ENCODE measurements at regions not wholly inside any gene's neighbourhood (a gene's known extent, or its start where the extent isn't known, plus 50 kb on each side); places are given as distances from the start of the nearest gene placed in this dataset.

DNA sequence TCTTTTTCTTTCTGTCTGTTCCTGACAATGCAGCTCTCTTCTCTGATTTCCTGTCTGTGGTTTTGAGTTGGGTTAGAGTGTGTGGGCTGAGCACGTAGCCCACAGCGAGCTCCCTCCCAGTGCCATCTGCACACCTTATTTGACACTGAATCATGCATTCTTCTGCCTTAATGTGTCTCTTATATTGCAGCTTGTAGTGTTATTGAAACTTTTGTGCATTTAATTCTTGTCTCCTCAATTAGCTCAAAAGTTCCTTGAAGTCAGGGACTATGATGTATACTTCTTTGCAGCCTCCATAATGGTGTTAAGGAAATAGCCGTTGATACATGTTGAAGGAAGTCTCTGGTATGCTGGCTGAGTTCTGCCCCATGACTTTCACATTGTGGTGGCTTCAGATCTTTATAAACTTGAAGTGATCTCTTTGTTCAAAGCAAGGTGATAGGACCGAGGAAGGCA is 576.2 kb upstream of the CLINT1 start:
- no peak for DNase-seq

DNA sequence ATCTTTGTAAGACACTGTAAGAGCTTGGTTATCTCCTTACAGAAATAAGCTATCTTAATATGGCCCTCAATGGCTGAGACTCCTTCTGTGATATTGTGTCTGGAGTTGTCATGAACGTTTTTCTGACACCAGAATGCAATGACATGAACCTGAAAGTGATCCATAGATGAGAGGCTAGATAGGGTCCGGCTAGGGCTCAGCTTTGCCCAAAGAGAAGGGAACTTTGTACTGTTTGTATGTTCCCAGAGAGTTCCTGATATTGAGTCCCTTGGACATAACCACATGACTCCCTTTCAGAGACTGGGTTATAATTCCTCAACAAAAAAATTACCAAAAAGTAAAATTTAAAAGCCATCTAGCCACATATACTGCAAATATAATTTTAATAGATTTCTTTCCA is 575.8 kb upstream of the CLINT1 start:
- DNase-seq: no peak

DNA sequence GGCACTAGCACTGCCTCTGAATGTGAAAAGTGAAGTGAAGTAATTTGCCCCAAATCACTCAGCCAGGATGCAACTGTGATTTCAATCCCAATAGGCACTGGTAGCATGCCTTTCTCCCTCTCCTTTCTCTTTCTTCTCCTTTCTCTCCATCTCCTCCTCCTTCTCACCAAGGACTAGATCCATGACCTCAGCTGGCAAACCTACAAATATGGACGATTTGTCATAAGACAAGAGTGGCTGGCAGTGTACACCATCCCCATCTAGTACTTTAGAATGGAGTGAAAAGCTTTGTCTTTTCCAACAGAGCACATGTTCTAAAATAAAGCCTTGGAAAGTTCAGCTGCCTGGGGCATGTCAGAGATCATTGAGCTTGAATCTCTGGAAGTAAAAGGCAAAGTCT is 574.7 kb upstream of the CLINT1 start:
- DNase-seq: no peak

DNA sequence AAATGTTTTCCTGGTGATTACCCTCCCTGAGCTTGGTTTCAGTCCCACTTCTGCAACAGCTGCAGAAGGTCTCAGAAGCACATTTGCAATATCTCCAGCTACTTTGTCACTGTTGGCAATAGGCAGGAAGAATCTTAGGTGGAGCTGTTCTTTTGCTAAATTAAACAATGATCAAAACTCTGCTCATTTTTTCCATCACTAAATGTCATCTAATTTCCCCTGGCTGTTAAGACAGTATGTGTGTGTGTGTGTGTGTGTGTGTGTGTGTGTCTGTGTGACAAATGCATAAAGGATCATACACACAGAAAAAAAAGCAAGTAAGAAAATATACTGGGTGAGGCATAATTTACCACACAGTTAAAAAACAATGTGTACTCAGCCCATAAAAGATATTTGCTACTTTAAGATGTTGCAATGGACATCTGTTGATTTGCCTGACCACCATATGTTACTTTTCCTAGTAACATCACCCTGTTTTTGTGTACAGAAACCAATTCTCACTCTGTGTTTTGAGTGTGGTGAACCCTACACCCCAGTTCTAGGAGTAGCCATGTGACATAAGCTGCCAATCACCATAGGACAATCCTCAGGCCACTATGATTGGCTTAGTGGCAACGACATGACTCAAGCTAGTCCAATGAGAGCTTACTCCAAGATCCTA is 572.6 kb upstream of the CLINT1 start:
- no peak for DNase-seq

DNA sequence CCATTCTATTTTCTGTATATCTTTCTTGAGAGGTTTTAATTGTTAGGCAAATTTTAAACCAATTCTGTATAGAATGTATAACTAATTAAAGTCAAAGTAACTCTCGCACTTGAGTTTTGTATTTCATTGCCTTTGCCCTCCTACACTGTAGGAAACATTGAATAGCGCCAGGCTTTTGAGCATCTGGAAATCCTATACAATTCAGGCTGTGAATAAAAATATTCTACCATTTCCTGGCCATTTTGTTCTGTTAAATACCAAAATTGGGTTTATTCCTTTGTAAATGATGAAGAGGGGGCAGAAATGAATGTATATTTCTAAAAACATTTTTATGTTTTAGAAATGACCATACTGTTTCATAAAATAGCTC is 571.8 kb upstream of the CLINT1 start:
- DNase-seq: no peak

DNA sequence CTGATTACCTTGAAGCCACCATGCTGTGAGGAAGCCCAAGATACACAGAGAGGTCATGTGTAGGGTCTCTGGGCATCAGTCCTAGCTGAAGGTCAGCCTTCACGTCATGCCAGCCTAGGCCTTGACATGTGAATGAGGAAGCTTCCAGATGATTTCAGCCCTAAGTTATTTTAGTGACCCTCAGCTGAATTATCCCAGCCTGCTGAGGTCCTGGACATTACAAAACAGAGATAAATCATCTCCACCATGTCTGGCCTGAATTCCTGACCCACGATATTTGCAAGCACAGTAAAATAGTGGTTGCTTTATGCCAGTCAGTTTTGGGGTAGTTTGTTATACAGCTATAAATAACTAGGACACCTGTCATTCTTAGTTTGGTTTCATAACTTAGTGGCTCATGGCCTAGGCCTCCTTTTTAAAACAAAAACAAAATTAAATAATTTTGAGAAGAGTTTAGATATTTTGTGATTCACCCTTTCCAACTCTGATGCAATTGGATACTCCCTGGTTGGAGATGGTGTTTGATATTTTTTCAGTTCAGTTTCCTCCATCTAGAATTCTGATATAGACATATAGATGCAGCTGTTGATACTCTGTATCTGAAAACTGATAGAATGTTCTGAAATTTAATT is 571.3 kb upstream of the CLINT1 start:
- DNase-seq: no peak

DNA sequence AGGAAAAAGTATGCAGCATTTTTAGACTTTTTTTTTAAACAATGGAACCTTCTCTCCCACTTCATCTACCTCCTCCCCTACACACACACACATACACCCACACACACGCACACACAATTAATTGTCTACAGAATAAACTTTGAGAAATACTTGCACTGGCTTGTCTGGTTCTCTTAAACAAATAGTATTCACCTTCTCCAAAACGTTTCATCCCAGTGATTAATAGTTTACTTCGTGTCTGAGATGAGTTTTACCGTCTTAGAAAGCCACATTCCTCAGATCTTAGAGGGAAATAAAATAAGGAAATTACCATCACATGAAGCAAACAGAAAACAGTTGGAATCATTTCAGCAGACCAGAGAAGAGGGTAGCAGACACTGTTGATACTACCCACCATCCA is 570.6 kb upstream of the CLINT1 start:
- no peak for DNase-seq

DNA sequence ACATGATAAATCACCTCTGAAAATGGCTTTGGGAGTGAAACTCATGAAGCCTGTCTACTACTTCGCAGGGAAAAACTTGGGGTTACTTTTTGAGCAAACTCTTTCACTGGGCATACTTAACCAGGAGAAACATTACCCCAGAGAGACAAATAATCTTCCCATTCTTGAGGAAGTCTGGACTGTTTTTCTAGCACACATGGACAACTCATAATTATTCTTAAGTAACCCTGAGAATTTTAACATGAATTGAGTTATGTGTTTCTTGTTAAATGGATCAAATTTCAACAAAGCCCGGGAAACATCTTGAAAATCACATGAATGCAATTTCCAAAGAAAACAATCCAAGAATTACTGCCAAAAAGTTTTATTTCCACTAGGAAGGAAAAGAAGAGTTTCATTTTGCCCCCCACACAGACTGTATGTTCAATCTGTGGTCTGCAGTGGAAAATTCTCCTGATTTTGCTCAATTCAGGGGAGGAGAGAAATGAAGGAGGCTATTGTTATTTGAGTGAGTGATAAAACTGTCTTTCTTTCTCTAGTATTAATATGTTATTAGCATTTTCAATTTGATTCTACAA is 564.8 kb upstream of the CLINT1 start:
- no peak for DNase-seq

DNA sequence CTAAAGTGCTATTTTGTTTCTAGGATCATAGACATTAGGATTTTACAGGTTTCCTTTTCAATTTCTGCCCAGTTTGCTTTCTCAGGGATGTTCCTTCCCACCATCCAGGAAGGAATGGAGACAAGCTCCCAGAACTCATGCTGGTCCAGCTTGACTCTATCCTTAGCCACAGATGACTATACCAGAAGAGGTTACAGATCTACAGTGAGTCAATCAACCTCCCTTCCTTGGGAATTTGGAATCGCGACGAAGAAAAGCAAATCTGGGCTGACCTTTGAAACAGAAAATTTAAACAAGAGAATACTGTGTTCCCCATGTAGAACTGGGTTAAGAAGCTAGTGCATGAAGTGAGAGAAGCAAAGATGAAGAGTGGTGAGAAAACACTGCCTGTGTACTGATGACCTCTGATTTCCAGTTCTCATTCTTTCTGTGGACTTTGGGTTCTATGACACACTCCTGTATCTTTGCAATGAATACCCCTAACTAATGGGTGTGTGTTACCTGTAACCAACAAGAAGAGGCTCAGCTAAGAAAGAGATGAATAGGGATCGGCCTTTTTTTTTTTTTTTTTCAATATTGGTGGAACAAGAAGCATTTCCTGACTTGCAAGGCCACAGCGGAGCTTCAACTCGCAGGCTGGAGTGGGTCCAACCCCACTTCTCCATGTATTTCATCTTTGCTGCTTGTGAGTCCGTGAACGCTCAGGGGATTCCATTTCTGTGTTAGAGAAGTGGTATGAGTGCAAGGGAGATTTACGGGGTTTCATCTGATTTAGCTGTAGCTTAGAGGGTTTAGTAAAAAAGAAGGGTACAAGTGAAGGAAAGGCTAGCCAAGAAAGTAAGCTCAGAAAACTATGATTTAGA is 563.9 kb upstream of the CLINT1 start:
- no peak for DNase-seq

DNA sequence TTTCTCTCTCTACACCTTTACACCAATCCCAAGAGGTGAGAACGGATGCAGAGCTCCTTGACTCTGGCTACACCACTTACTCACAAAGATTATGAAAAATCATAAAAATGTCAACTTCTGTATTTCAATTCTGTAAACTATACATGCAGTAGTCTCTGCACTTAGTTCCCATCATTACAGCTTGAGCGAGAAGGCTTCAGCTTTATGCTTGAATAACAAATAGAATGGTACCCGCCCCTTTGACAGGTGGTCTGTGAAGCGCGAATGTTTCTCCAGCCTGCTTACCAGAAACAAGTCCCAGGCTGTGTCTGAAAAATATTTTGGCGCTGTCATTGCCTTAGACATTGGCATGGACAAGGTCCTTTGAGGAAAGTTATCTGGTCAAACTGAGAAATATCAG is 562.4 kb upstream of the CLINT1 start:
- DNase-seq: no peak

DNA sequence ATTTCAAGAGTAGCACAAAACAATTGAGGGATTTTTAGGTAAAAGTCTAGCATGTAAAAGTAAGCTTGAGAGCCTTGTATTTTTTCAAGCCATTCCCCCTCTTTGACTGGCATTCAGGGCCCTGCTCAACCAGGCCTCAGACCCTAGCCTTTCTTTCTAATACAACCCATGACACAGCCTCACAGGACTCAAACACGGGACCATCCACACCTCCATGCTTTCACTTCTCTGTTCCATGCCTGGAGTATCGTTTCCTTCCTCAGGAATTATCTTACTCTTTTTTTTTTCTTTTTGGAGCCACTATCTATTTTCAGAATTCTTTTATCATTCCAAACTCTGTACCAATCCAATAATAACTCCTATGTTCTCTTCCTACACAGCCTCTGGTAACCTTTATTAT is 560.2 kb upstream of the CLINT1 start:
- DNase-seq: no peak

DNA sequence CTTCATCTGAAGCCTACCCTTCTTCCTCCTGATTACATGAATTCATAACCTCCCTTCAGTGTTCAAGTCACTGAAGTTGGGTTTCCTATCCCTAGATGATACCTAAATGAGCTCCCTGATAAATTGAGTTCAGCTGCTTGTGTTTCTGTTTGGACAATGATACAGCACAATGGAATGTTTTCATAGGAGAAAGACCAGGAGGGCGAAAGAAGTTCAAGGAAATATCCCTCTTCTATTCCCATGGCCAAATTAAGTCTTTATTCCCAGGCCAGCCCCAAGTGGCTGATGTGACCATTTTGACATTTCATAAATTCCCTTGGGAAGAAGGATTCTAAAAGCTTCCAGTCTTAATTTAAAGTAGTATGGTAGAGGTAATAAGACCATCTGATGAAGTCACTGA is 555.8 kb upstream of the CLINT1 start:
- DNase-seq: no peak

DNA sequence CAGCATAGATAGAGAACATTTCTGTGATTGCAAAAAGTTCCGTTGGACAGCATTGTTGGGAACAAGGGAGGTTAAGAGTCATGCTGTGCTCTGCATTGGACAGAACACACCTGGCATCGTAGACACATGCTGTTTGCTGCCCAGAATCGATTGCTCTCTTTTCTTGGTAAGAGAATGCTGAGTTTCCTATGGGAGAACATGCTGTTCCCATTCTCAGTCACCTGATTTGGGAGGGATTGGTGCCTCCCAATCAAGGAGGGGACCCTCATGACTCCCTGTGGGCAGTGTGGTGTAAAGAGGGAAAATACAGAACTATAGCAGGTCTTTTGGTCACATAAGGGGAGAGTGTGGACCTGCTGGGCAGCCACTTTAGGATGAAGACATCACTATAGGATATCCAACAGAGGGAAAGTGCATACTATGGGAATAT is 555.4 kb upstream of the CLINT1 start:
- DNase-seq: no peak

DNA sequence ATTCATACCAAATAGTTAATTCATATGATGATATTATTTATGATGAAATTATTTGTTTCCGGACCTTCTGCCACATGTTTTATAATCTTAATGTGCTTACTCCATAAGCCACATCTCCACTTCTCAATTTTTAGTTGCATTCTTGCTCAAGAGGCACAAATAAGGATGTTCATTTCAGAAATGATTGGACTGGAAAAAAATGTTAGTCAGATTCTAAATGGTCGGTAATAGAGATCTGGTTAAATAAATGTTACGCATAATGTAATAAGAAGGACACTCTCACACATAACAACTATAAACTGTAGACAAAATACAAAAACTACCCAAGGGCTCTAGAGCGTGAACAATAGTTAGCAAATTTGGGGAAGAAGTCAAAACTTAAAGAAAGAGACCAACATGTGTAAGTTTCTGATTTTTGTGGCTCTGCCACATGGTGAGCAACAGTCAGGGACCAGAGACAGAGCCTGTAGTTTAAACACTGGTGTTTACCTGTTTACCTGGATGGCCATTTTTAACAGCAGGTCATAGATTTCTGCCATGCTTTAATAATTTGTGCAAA is 554.3 kb upstream of the CLINT1 start:
- no peak for DNase-seq

DNA sequence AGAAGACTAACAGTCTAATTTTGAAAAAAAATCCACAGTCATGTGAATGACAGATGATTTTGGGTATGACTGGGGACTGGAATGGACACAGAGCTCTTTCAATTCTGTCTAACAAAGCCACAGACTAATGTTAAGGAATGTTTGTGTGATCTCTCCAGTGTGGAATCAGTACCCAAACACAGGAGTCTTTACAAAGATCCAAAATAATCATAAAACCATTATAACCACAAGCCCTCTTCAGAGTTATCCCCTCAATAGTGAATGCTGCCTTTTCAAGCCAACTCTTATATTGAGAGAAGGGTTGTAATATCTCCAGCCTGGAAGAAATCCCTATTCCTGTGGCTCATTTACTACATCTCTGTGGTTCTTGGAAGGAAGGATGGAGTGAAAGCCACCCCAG is 552.0 kb upstream of the CLINT1 start:
- DNase-seq: no peak

DNA sequence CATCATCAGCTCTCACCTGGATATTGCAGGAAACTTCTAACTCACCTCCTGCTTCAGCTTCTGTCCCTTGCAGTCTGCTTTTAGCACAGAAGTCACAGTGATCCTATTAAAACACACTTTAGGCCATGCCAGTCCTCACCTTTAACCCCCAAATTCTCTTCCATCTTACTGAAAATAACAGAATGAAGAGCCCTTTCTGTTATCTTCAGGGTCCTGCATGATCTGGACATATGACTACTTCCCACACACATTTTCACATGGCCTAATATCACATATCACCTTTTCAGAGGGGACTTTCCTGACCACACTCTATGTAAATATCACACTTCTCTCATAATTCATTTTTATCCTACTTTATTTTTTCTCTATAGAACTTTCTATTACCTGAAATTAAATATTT is 550.6 kb upstream of the CLINT1 start:
- no peak for DNase-seq

DNA sequence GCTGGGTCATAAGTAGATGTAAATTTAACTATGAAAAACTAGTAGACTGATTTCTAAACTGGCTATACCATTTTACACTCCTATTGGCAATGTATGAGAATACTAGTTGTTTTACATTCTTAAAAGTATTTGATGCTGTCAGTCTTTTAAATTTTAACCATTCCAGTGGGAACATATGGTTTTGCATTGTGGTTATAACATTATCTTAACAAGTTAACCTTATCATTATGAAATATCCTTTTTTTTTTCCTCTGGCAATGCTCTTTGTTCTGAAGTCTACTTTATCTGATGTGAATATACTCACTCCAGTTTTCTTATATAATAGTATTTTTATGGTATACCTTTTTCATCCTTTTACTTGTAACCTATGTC is 548.9 kb upstream of the CLINT1 start:
- no peak for DNase-seq

DNA sequence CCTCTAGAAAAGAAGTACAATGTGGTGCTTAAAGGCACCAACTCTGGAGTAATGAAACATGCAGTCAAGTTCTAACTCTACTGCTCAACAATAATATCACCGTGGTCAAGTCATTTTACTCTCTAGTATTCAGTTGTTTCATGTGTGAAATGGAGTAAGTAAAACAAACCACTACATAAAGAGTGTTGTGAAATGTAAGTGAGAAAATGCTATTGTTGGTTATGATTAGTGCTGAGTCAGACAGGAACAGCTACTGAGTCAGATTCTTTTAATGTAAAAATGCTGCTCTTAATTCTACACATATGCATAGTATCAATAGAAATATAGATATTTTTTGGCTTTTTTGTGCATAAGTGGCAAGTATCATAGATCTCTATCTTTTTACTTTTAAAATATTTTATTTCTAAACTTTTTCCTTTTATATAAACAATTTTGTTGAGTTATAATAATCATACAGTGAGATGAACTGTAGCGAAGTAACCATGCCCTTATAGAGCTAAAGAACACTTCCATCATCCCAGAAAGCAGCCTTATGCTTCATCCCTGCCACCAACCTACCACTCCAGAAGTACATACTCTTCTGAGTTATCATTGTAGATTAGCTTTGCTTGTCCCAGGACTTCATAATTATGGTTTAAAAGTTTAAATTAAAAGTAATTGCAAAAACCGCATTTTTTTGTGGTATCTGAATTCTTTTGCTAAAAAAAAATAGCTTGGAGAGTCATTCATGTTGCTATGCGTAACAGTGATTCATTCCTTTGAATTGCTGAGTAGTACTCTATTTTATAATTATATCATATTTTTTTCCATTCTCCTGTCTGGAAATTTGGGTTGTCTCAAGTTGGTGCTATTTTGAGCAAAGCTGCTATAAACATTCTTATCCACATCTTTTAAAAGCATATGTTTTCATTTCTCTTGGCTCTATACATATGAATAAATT is 548.2 kb upstream of the CLINT1 start:
- DNase-seq: no peak

DNA sequence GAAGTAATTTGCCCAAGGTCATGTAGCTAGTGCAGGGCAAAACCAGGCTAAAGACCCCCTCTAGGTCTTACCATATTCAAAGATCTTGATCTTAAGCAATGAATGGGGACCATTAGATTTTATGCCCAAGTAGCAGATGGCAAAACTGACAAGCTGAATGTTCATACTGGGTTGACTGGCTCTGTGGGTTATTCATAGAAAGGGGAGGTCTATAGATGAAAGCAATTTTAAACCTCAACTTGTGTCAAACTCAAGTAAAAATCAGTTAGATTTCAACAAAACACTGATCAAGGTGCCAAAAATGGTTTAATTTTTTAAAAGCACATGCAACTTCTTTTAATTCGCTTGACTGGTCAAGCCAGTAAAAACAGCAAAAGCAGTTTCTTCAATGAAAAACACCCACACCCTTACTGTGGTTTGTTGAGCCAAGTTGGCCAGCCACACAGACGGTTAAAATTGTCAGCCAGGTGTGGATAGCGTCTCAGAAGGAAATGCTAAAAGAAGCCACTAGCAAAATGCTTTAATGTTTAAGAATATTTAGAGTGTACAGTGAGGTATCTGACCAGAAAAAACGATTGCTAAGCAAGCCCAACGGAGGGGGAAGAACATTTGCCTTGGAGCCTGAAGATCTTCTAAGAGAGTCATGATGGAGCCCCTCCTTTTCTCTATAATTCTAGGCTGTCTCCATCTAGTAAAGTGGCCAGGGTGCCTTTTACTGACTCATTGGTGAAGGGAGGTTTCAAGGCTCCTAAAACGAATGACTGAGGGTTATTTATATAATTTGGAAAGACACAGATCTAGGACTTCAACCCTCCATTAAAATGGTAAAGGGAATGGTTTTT is 539.6 kb upstream of the CLINT1 start:
- no peak for DNase-seq

DNA sequence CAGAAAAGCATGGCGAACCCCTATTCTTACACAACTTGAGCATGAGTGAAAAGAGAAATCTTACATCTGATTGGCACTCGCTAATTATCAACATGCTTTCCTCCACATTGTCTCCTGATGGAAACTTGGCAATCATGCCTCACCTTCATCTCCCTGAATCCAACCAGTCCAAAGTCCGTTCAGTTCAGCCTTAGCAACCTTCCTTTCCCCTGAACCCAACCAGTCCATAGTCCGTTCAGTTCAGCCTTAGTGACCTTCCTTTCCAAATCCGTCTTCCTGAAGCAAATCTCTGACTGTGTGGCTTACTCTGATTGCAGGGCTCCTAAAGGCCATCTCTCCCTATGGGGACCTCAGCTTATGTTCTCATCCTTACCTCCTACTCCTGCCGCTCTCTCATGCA is 538.3 kb upstream of the CLINT1 start:
- DNase-seq: no peak

DNA sequence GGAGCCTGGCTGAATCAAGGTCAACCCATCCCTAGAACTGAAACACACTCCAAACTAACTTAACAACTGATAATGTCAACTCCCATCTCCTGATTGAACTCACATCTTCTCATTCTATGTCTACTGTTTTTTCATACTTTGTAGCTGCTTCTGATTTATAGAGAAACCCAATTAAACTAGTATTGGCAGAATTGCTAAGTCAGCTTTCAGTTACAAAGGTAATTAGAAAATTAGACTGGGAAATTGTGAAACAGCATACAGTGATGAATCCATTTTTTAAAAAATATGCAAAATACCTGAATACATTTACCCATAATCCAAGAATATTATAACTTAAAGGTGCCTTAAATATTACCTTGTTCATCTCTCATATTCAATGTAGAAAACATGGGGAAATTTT is 535.2 kb upstream of the CLINT1 start:
- DNase-seq: no peak
